Spinal cord (tissue), 9 donors: ENCODE measurements at regions not wholly inside any gene's neighbourhood (a gene's known extent, or its start where the extent isn't known, plus 50 kb on each side); places are given as distances from the start of the nearest gene placed in this dataset.
A peak's percentile ranks its signal among the peaks of the same experiment; 100 is the strongest.

ENCODE experiments used
- DNase-seq, 6 donors: peaks; one replicate each; pipeline versions ENCODE4 v3.0.0 to v3.0.0-alpha.2; 2013 to 2015; ENCODE audit warnings: low spot score in 6 of 6, low read depth in 4 of 6
- H3K27ac ChIP-seq: one replicate; pipeline ENCODE4 v1.5.1; 2013; ENCODE audit warnings: low read depth, low read length, control low read depth
- H3K27me3 ChIP-seq: one replicate; pipeline ENCODE4 v1.6.1; 2013; ENCODE audit warnings: low read length; ENCODE audit not compliant: control insufficient read depth, insufficient read depth
- H3K36me3 ChIP-seq: one replicate; pipeline ENCODE4 v1.6.1; 2013; ENCODE audit warnings: low read length; ENCODE audit not compliant: control insufficient read depth, insufficient read depth
- H3K4me1 ChIP-seq: one replicate; pipeline ENCODE4 v1.6.1; 2013; ENCODE audit warnings: low read length; ENCODE audit not compliant: control insufficient read depth, insufficient read depth
- H3K4me3 ChIP-seq: one replicate; pipeline ENCODE4 v1.5.1; 2013; ENCODE audit warnings: low read depth, low read length, control low read depth
- H3K9me3 ChIP-seq: one replicate; pipeline ENCODE4 v1.6.1; 2013; ENCODE audit warnings: low read length; ENCODE audit not compliant: control insufficient read depth, insufficient read depth
- WGBS: methylation state at CpG from one replicate; pipeline ENCODE4 v1.1.5; 2013; ENCODE audit warnings: missing lambda C conversion rate; ENCODE audit not compliant: insufficient coverage; 5-methylcytosine and 5-hydroxymethylcytosine counted together
- donor health status: healthy.

GRCh38 chr10:24034571-24034970 is 174.4 kb upstream of the KIAA1217 start:
- H3K4me3 ChIP-seq = no peak overlapping the region
- no peak for DNase-seq
- no peaks in the 10 kb centered on the region for H3K4me1 ChIP-seq
- H3K27ac ChIP-seq = no peak overlapping the region
- H3K27me3 ChIP-seq = no peaks in the 10 kb centered on the region
- WGBS = 84% methylated on average over 5 of the region's 5 CpGs
- H3K9me3 ChIP-seq = no peaks in the 10 kb centered on the region
- no peaks in the 10 kb centered on the region for H3K36me3 ChIP-seq

GRCh38 chr10:24035761-24036160 is 173.2 kb upstream of the KIAA1217 start:
- Histone ChIP-seq H3K27me3 (no peaks in the 10 kb centered on the region), H3K4me1 (no peaks in the 10 kb centered on the region), H3K36me3 (no peaks in the 10 kb centered on the region), H3K9me3 (no peaks in the 10 kb centered on the region), H3K27ac (no peak overlapping the region), H3K4me3 (no peak overlapping the region)
- WGBS = 91% methylated on average over 4 of the region's 4 CpGs
- DNase-seq = no peak

- Histone ChIP-seq H3K36me3 (no peaks in the 10 kb centered on the region), H3K4me3 (no peak overlapping the region), H3K9me3 (no peaks in the 10 kb centered on the region), H3K4me1 (no peaks in the 10 kb centered on the region), H3K27me3 (no peaks in the 10 kb centered on the region), H3K27ac (no peak overlapping the region)
- no peak for DNase-seq
- WGBS = no CpG with 5 or more reads among the region's 5 CpGs
These were observed 169.6 kb upstream of the KIAA1217 start for GRCh38 chr10:24039315-24039714.

GRCh38 chr10:24039897-24040296 is 169.0 kb upstream of the KIAA1217 start:
- Histone ChIP-seq H3K36me3 (no peaks in the 10 kb centered on the region), H3K9me3 (no peaks in the 10 kb centered on the region), H3K27me3 (no peaks in the 10 kb centered on the region), H3K27ac (no peak overlapping the region), H3K4me3 (no peak overlapping the region), H3K4me1 (no peaks in the 10 kb centered on the region)
- 79% methylated on average over 2 of the region's 3 CpGs for WGBS
- DNase-seq = no peak

GRCh38 chr10:24041034-24041433 is 167.9 kb upstream of the KIAA1217 start:
- H3K27me3 ChIP-seq = no peaks in the 10 kb centered on the region
- peak in 1 of 6 donors; percentile 56 for DNase-seq
- no peak overlapping the region for H3K4me3 ChIP-seq
- no peak overlapping the region for H3K27ac ChIP-seq
- WGBS = no CpG with 5 or more reads among the region's 3 CpGs
- H3K9me3 ChIP-seq = no peaks in the 10 kb centered on the region
- no peaks in the 10 kb centered on the region for H3K36me3 ChIP-seq
- no peaks in the 10 kb centered on the region for H3K4me1 ChIP-seq

- H3K27ac ChIP-seq = no peak overlapping the region
- WGBS = 60% methylated on average over 1 of the region's 8 CpGs
- no peaks in the 10 kb centered on the region for H3K36me3 ChIP-seq
- no peak overlapping the region for H3K4me3 ChIP-seq
- no peaks in the 10 kb centered on the region for H3K27me3 ChIP-seq
- DNase-seq = peak in 1 of 6 donors; percentile 53
- H3K4me1 ChIP-seq = no peaks in the 10 kb centered on the region
- no peaks in the 10 kb centered on the region for H3K9me3 ChIP-seq
These were observed 167.1 kb upstream of the KIAA1217 start for GRCh38 chr10:24041834-24042233.

- H3K36me3 ChIP-seq = no peaks in the 10 kb centered on the region
- no peaks in the 10 kb centered on the region for H3K27me3 ChIP-seq
- no peak overlapping the region for H3K4me3 ChIP-seq
- no peaks in the 10 kb centered on the region for H3K9me3 ChIP-seq
- no peak for DNase-seq
- 100% methylated on average over 1 of the region's 3 CpGs for WGBS
- H3K4me1 ChIP-seq = no peaks in the 10 kb centered on the region
- no peak overlapping the region for H3K27ac ChIP-seq
These were observed 166.1 kb upstream of the KIAA1217 start for GRCh38 chr10:24042884-24043283.

- no peaks in the 10 kb centered on the region for H3K9me3 ChIP-seq
- no CpG with 5 or more reads among the region's 2 CpGs for WGBS
- no peak for DNase-seq
These were observed 162.9 kb upstream of the KIAA1217 start for GRCh38 chr10:24046060-24046459.

GRCh38 chr10:24047176-24047575 is 161.8 kb upstream of the KIAA1217 start:
- DNase-seq = peak in 1 of 6 donors; percentile 39
- H3K27ac ChIP-seq = no peak overlapping the region
- H3K4me1 ChIP-seq = no peaks in the 10 kb centered on the region
- H3K9me3 ChIP-seq = no peaks in the 10 kb centered on the region
- H3K36me3 ChIP-seq = no peaks in the 10 kb centered on the region
- WGBS = no CpG with 5 or more reads among the region's 1 CpG
- H3K4me3 ChIP-seq = no peak overlapping the region
- no peaks in the 10 kb centered on the region for H3K27me3 ChIP-seq

More at GRCh38 chr10:24046060-24046459, 162.9 kb upstream of the KIAA1217 start:
- Histone ChIP-seq H3K4me3 (no peak overlapping the region), H3K27me3 (no peaks in the 10 kb centered on the region), H3K27ac (no peak overlapping the region), H3K36me3 (no peaks in the 10 kb centered on the region), H3K4me1 (no peaks in the 10 kb centered on the region)

- WGBS = no CpG with 5 or more reads among the region's 2 CpGs
These were observed 154.5 kb upstream of the KIAA1217 start for GRCh38 chr10:24054421-24054820.

More at GRCh38 chr10:24054421-24054820, 154.5 kb upstream of the KIAA1217 start:
- H3K27ac ChIP-seq = no peak overlapping the region
- DNase-seq = no peak
- H3K27me3 ChIP-seq = no peaks in the 10 kb centered on the region
- H3K36me3 ChIP-seq = no peaks in the 10 kb centered on the region
- no peaks in the 10 kb centered on the region for H3K9me3 ChIP-seq
- no peaks in the 10 kb centered on the region for H3K4me1 ChIP-seq
- no peak overlapping the region for H3K4me3 ChIP-seq
